ENCODE measurements at regions not wholly inside any gene's neighbourhood (a gene's known extent, or its start where the extent isn't known, plus 50 kb on each side); places are given as distances from the start of the nearest gene placed in this dataset.

- Histone ChIP-seq H3K36me3 (no peaks in the 10 kb centered on the region), H3K27me3 (peaks cover 0 to 22% (median 7%) of the 10 kb centered on the region in 7 donors), H3K4me3 (no peak overlapping the region), H3K9me3 (peaks cover 0 to 38% (median 22%) of the 10 kb centered on the region in 11 donors), H3K4me1 (peaks cover 0 to 17% (median 0%) of the 10 kb centered on the region in 9 donors), H3K27ac (no peak overlapping the region)
- DNase-seq (no peak), ATAC-seq (peak in 2 of 8 donors; percentile 18 to 38)
- intact Hi-C loops (cut with DNase I), result no loop called here
- 71 to 85% methylated on average over 13 of the region's 13 CpGs for WGBS, 2 donors
- TF ChIP-seq CTCF (IDR thresholded peaks at IDR 0.05), result no peak
Measured at GRCh38 chr17:77700165-77700881, 258.2 kb upstream of the TNRC6C start.

- no peak for DNase-seq
- intact Hi-C loops (cut with DNase I), result no loop called here
- Histone ChIP-seq H3K36me3 (no peaks in the 10 kb centered on the region), H3K9me3 (peaks cover 0 to 46% (median 25%) of the 10 kb centered on the region in 11 donors), H3K4me1 (peaks cover 0 to under 1% (median 0%) of the 10 kb centered on the region in 9 donors), H3K4me3 (no peak overlapping the region), H3K27ac (no peak overlapping the region), H3K27me3 (peaks cover 0 to 6% (median 0%) of the 10 kb centered on the region in 7 donors)
- 56 to 67% methylated on average over 5 of the region's 5 CpGs for WGBS, 2 donors
- ATAC-seq, result no peak
- TF ChIP-seq CTCF (IDR thresholded peaks at IDR 0.05), result no peak
Measured at GRCh38 chr17:77701996-77702395, 256.5 kb upstream of the TNRC6C start.

GRCh38 chr17:77704048-77704815 is 254.3 kb upstream of the TNRC6C start:
- intact Hi-C loops (cut with DNase I), result no loop called here
- Histone ChIP-seq H3K4me3 (no peak overlapping the region), H3K27me3 (no peaks in the 10 kb centered on the region), H3K9me3 (peaks cover 0 to 46% (median 25%) of the 10 kb centered on the region in 11 donors), H3K36me3 (no peaks in the 10 kb centered on the region), H3K4me1 (no peaks in the 10 kb centered on the region), H3K27ac (no peak overlapping the region)
- DNase-seq (no peak), ATAC-seq (no peak)
- TF ChIP-seq CTCF (IDR thresholded peaks at IDR 0.05), result no peak
- 75 to 80% methylated on average over 4 of the region's 4 CpGs for WGBS, 2 donors

GRCh38 chr17:77706938-77707337 is 251.6 kb upstream of the TNRC6C start:
- Histone ChIP-seq H3K4me3 (no peak overlapping the region), H3K4me1 (no peaks in the 10 kb centered on the region), H3K27ac (no peak overlapping the region), H3K36me3 (no peaks in the 10 kb centered on the region), H3K27me3 (no peaks in the 10 kb centered on the region), H3K9me3 (peaks cover 0 to 42% (median 25%) of the 10 kb centered on the region in 11 donors)
- DNase-seq, result no peak
- 72% methylated on average over 6 of the region's 6 CpGs for WGBS, 2 donors
- intact Hi-C loops (cut with DNase I), result no loop called here
- no peak for ATAC-seq
- TF ChIP-seq CTCF (IDR thresholded peaks at IDR 0.05), result no peak
